ENCODE measurements at regions not wholly inside any gene's neighbourhood (a gene's known extent, or its start where the extent isn't known, plus 50 kb on each side); places are given as distances from the start of the nearest gene placed in this dataset.
A peak's percentile ranks its signal among the peaks of the same experiment; 100 is the strongest.

- TF ChIP-seq GATA2 (IDR thresholded peaks at IDR 0.05; ENCODE audit: low read depth, low read length) (no peak), GATA3 (IDR thresholded peaks at IDR 0.05; ENCODE audit: low read depth, low read length) (no peak)
Measured at GRCh38 chr13:103805771-103806170, 739.6 kb upstream of the SLC10A2 start.

DNA sequence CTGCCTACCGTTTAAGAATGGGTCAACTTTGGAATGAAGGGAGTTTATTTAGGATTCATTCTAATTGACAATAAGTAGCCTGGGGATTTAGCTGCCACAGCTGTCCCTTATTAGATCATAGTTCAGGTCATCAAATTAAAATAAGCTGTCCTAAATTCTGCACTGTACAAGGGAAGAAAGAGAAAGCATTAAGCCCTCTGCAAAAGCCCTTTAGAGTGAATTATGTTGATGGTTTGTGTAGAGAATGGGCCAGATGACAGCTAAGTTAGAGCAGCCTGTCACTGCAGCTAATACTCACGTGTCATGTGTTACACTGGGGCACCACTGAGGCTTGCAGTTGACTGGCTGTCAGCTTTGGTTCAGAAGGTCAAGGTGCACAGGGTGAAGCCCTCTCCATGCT lies 737.1 kb upstream of the SLC10A2 start:
- no peak for TF ChIP-seq GATA3 (IDR thresholded peaks at IDR 0.05; ENCODE audit: low read depth, low read length)
- no peak for TF ChIP-seq GATA2 (IDR thresholded peaks at IDR 0.05; ENCODE audit: low read depth, low read length)

DNA sequence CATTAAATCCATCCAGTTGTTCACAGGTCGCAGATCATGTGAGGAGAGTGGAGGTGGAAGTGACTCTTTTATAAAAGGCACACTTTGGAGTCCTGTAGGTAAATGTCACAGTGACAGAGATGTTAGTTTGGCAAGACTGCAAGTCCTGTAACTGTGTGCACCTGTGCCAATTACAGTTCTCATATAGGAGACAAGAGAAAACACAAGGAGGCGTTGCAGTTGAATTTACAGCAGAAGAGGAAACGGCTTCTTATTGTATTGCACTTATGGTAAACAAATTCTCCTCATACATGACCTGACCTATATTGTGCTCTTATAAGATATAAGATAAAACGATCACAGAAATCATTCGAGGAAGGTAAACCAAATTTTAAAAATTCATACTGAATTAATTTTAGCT lies 732.8 kb upstream of the SLC10A2 start:
- TF ChIP-seq GATA2 (IDR thresholded peaks at IDR 0.05; ENCODE audit: low read depth, low read length), result no peak

DNA sequence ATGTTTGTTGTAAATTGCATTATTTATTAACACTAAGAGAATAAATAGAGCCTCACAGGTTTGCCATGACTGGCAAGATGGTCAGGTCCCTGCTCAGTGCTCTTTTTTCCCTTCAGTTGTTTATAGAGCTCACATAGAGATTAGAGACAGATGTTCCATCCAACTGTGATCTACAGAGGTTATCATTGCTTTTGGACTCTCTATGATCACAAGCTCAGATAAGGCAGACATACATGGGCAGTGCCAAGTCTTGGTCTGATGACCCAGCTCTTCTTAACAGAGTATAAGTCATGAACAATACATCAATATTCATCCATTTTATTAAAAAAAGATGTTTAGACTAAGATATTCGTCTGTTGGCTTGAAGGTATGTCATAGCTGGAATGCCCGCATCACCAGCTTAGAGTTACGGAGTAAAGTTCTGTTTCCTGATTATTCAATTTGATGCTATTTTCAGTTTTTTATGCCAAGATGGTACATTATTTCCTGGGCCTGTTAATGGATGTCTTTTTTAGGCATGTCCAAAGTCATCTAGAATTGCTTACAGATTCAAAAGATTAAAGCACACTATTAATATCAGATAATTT lies 729.8 kb upstream of the SLC10A2 start:
- TF ChIP-seq GATA3 (IDR thresholded peaks at IDR 0.05; ENCODE audit: low read depth, low read length) (peak; percentile 86), GATA2 (IDR thresholded peaks at IDR 0.05; ENCODE audit: low read depth, low read length) (peak; percentile 63)

DNA sequence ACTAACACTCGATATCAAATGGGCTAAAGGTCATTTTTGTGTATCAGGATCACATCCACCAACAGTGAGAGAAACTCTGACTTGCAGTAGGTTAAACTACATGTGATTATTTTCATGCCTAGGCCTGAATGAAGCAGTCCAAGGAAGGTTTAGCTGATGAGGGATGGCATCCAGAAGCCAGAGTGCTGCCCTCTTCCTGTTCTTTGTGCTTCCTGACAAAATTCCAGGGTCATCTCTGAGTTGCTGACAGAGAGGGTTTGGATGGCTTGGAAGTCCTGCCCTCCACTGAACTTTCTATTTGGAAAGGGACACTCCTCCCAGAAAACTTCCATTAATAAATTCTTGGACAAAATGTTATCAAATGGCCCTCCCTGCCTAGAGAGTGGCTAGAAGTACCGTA lies 728.3 kb upstream of the SLC10A2 start:
- TF ChIP-seq GATA3 (IDR thresholded peaks at IDR 0.05; ENCODE audit: low read depth, low read length) (no peak), GATA2 (IDR thresholded peaks at IDR 0.05; ENCODE audit: low read depth, low read length) (no peak)

- no peak for TF ChIP-seq GATA2 (IDR thresholded peaks at IDR 0.05; ENCODE audit: low read depth, low read length)
Measured at GRCh38 chr13:103788061-103788652, 721.9 kb upstream of the SLC10A2 start.

- no peak for TF ChIP-seq GATA3 (IDR thresholded peaks at IDR 0.05; ENCODE audit: low read depth, low read length)
- no peak for TF ChIP-seq GATA2 (IDR thresholded peaks at IDR 0.05; ENCODE audit: low read depth, low read length)
Measured at GRCh38 chr13:103772576-103772975, 706.4 kb upstream of the SLC10A2 start.

DNA sequence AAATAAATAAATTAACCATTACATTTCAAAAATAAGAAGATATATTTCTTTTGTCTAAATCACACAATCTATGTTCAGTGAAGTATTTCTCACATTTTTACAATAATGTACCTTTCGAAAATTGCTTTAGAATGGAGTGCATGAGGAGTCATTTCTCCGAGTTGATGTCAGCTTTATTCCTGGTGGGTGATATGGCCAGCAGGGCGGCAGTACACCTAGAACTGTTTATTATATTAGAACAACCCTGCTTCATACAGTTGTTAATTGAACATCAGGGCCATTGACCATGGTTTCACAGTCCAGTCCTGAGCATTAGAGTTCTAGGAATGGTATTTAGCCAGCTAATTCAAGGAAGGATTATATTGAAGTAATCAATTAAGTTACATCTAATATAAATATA lies 696.3 kb upstream of the SLC10A2 start:
- TF ChIP-seq GATA3 (IDR thresholded peaks at IDR 0.05; ENCODE audit: low read depth, low read length) (no peak), GATA2 (IDR thresholded peaks at IDR 0.05; ENCODE audit: low read depth, low read length) (no peak)

GRCh38 chr13:103759361-103759760 lies 693.1 kb upstream of the SLC10A2 start:
- TF ChIP-seq GATA3 (IDR thresholded peaks at IDR 0.05; ENCODE audit: low read depth, low read length) (no peak), GATA2 (IDR thresholded peaks at IDR 0.05; ENCODE audit: low read depth, low read length) (no peak)

DNA sequence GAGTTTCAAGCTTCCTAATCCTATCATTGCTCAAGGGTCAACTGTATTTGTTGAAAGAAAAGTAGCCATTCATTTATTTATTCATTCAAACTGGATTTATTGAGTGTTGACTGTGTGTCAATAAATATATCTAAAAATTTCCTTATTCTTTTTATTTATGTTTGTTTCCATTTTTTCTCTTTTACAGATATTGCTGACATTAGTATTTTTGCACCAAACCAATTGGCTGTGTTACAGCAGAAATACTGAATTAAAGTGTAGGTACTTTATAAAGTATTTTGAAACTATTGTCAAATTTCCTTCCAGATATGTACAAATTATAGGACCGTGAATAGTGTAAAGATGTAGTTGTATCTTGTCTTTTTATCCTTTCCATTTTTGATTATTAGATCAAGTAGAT lies 692.0 kb upstream of the SLC10A2 start:
- TF ChIP-seq GATA2 (IDR thresholded peaks at IDR 0.05; ENCODE audit: low read depth, low read length), result no peak
- no peak for TF ChIP-seq GATA3 (IDR thresholded peaks at IDR 0.05; ENCODE audit: low read depth, low read length)

- TF ChIP-seq GATA2 (IDR thresholded peaks at IDR 0.05; ENCODE audit: low read depth, low read length), result no peak
- no peak for TF ChIP-seq GATA3 (IDR thresholded peaks at IDR 0.05; ENCODE audit: low read depth, low read length)
Measured at GRCh38 chr13:103757361-103757760, 691.1 kb upstream of the SLC10A2 start.

DNA sequence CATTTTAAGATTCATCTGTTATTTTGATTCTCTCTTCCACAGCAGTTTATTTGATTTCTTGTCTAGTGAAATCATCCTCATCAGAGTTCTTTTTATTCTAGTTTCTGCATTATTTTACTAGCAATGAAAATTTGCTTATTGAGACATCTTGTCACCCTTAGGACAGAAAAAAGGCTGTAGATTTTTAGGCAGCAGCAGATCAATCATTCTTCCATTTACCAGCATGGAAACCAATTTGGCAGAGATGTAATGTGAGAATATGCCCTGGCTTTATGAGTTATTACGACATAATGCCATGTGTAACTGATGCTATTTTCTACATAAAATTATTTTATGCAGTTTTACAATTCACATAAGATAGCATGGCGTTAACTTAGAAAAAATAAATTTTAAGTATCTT lies 688.6 kb upstream of the SLC10A2 start:
- TF ChIP-seq GATA2 (IDR thresholded peaks at IDR 0.05; ENCODE audit: low read depth, low read length), result no peak
- TF ChIP-seq GATA3 (IDR thresholded peaks at IDR 0.05; ENCODE audit: low read depth, low read length), result no peak

DNA sequence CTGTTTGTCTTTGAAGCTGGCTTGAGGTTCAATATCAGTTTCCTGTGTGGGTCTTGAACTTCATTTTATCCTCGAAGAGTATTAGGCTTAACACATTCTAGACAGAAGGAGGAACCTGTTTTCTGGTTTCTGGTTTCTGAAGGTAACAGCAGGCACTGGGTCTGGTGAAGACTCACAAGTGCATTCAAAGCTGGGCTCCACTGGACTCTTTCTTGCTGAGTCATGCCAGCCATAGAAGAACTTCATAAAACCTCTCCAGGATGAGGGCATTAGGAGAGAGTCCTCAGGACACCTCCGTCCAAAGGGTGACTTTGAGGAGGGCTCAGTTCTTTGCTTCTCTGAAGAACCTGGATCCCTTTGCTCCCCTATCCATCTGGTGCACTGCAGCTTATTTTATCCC lies 668.6 kb upstream of the SLC10A2 start:
- TF ChIP-seq GATA3 (IDR thresholded peaks at IDR 0.05; ENCODE audit: low read depth, low read length) (no peak), GATA2 (IDR thresholded peaks at IDR 0.05; ENCODE audit: low read depth, low read length) (no peak)

DNA sequence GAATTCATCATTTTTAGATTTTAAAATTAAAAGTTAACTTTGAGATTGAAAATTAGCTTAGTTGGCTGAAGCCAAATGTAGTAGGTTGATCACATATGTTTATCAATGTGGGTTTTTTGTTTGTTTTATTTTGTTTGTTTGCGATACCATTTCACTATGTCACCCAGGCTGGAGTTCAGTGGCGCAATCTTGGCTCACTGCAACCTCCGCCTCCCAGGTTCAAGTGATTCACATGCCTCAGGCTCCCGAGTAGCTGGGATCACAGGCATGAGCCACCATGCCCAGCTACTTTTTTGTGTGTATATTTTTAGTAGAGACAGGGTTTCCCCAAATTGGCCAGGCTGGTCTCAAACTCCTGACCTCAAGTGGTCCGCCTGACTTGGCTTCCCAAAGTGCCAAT lies 665.7 kb upstream of the SLC10A2 start:
- TF ChIP-seq GATA2 (IDR thresholded peaks at IDR 0.05; ENCODE audit: low read depth, low read length), result no peak
- TF ChIP-seq GATA3 (IDR thresholded peaks at IDR 0.05; ENCODE audit: low read depth, low read length), result no peak

DNA sequence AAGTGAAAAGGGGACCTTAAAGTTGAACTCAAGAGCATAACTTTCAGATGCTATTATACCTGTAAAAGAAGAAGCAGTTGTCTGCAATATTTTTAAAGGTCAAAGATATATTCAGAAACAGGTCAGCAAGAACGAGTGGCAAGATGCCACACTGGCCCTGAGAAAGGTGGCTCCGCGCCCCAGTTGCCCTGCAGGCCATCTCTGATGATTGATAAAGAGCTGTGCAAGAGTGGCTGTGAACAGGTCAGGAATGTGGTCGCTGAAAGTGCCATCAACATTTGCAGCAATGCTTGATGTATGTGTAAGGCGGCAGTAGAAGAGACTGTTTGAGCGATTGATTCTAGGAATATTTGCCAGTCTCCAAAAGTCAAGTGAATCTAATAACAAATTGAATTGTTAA lies 664.2 kb upstream of the SLC10A2 start:
- no peak for TF ChIP-seq GATA3 (IDR thresholded peaks at IDR 0.05; ENCODE audit: low read depth, low read length)
- no peak for TF ChIP-seq GATA2 (IDR thresholded peaks at IDR 0.05; ENCODE audit: low read depth, low read length)

DNA sequence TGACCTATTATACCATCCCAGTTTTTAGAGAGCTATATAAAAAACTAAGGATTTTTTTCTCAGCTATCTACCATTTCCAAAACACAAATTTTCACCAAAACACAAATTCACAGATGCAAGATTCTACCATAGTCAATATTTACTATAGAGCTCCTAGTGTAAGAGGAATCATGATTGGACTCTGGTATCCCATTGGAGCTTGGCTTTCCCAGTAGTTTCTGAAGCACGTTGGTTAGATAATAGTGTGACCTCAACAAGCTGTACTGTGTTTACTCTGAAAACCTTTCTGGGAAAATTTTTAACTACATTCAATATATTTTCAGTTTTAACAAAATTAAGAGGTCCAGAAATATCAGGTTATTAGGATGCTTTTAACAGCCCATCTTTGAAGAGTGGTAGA lies 660.6 kb upstream of the SLC10A2 start:
- TF ChIP-seq GATA2 (IDR thresholded peaks at IDR 0.05; ENCODE audit: low read depth, low read length) (no peak), GATA3 (IDR thresholded peaks at IDR 0.05; ENCODE audit: low read depth, low read length) (no peak)

Data from SH-SY5Y (cell line).